OCI-LY7 (cell line): ENCODE measurements at regions not wholly inside any gene's neighbourhood (a gene's known extent, or its start where the extent isn't known, plus 50 kb on each side); places are given as distances from the start of the nearest gene placed in this dataset.

Experiments
- BruUV-seq: library from RNA; stranded (reverse); fragments of 400-500 nt; replicated peaks from 2 replicates; lab custom pipeline; 2021; lab: Mats Ljungman, UMichigan
- CTCF ChIA-PET: fragments of 300-600 bp; sonication (Branson Sonifier 250); formaldehyde crosslinking; loops from one replicate; lab custom pipeline; 2022; ENCODE audit warnings: antibody characterized with exemption; ENCODE audit not compliant: unreplicated experiment; lab: Charles Lee
- POLR2A ChIA-PET: fragments of 300-600 bp; sonication (Branson Sonifier 250); formaldehyde crosslinking; loops from one replicate; lab custom pipeline; 2022; ENCODE audit warnings: antibody characterized with exemption; lab: Charles Lee
- DNase-seq: peaks from one replicate; pipeline ENCODE4 v3.0.0-alpha.2; 2015; ENCODE audit warnings: low spot score
- H2AFZ ChIP-seq: fragments of 200-600 bp; sonication (generic), shearing (Covaris generic); 2 replicates; pipeline ENCODE4 v1.6.1; 2014; ENCODE audit warnings: mild to moderate bottlenecking, antibody characterized with exemption, low read length, moderate library complexity
- H3K27ac ChIP-seq: fragments of 200-600 bp; sonication (generic); 2 replicates; pipeline ENCODE4 v1.5.1; 2014; ENCODE audit warnings: mixed run types, low read depth, mild to moderate bottlenecking, moderate library complexity, low read length, inconsistent platforms; ENCODE audit not compliant: poor library complexity, severe bottlenecking
- H3K36me3 ChIP-seq: fragments of 200-600 bp; sonication (generic); 2 replicates; pipeline ENCODE4 v1.6.1; 2014; ENCODE audit warnings: mild to moderate bottlenecking, antibody characterized with exemption, low read length, moderate library complexity, mixed read lengths; ENCODE audit not compliant: insufficient read depth
- H3K4me1 ChIP-seq: fragments of 200-600 bp; sonication (generic); 2 replicates; pipeline ENCODE4 v1.5.1; 2014; ENCODE audit warnings: mild to moderate bottlenecking, low read length; ENCODE audit not compliant: insufficient read depth, poor library complexity, severe bottlenecking
- H3K4me2 ChIP-seq: fragments of 200-600 bp; sonication (generic); 2 replicates; pipeline ENCODE4 v1.6.1; 2014; ENCODE audit warnings: mild to moderate bottlenecking, low read length
- H3K4me3 ChIP-seq: fragments of 200-600 bp; sonication (generic); 2 replicates; pipeline ENCODE4 v1.5.1; 2014; ENCODE audit warnings: mild to moderate bottlenecking, low read depth, low read length; ENCODE audit not compliant: poor library complexity, severe bottlenecking
- H3K79me2 ChIP-seq: fragments of 200-600 bp; sonication (generic); 2 replicates; pipeline ENCODE4 v1.6.1; 2016; ENCODE audit warnings: low read depth, mild to moderate bottlenecking, low read length, moderate library complexity, mixed read lengths; ENCODE audit not compliant: insufficient read depth
- H3K9me2 ChIP-seq: fragments of 200-600 bp; sonication (generic); 2 replicates; pipeline ENCODE4 v1.6.1; 2016; ENCODE audit warnings: mild to moderate bottlenecking, low read length, mixed read lengths; ENCODE audit not compliant: insufficient read depth
- H3K9me3 ChIP-seq: fragments of 200-600 bp; sonication (generic); 2 replicates; pipeline ENCODE4 v1.6.1; 2014; ENCODE audit warnings: mild to moderate bottlenecking, mixed run types, low read length, mixed read lengths
- H4K20me1 ChIP-seq: fragments of 200-600 bp; sonication (generic); 2 replicates; pipeline ENCODE4 v1.6.1; 2014; ENCODE audit warnings: mild to moderate bottlenecking, antibody characterized with exemption, low read length, moderate library complexity, mixed read lengths; ENCODE audit not compliant: insufficient read depth
- CTCF ChIP-seq: fragments of 200-600 bp; sonication (generic); conservative IDR thresholded peaks from 2 replicates; pipeline ENCODE4 v1.5.1; 2014; ENCODE audit warnings: mild to moderate bottlenecking, antibody characterized with exemption, low read length, moderate library complexity, mixed read lengths
- EZH2phosphoT487 ChIP-seq: fragments of 200-600 bp; sonication (generic); IDR thresholded peaks from 2 replicates; pipeline ENCODE4 v1.6.1; 2018; ENCODE audit warnings: low read depth, borderline replicate concordance, mild to moderate bottlenecking, mixed run types, antibody characterized with exemption, low read length, moderate library complexity, mixed read lengths
- intact Hi-C: fragments of 100-400 bp; cut with micrococcal nuclease; formaldehyde crosslinking; loops from one replicate; pipeline ENCODE4 v1.10.0; 2022; ENCODE audit not compliant: unreplicated experiment

GRCh38 chr9:126107693-126108092, 218.9 kb upstream of the MVB12B start:
- DNase-seq = no peak
- intact Hi-C loops = no loop called here
- no TSS peak for BruUV-seq
- Histone ChIP-seq H4K20me1 (no peaks in the 10 kb centered on the region), H3K9me3 (no peaks in the 10 kb centered on the region), H3K4me2 (no peak overlapping the region), H3K9me2 (no peaks in the 10 kb centered on the region), H3K79me2 (no peaks in the 10 kb centered on the region), H3K4me3 (no peak overlapping the region), H2AFZ (no peak overlapping the region), H3K36me3 (no peaks in the 10 kb centered on the region), H3K27ac (no peak overlapping the region), H3K4me1 (no peaks in the 10 kb centered on the region)
- ChIA-PET CTCF (no interaction called here), POLR2A (no interaction called here)
- TF ChIP-seq EZH2phosphoT487 = no peak
- no peak for TF ChIP-seq CTCF

DNA sequence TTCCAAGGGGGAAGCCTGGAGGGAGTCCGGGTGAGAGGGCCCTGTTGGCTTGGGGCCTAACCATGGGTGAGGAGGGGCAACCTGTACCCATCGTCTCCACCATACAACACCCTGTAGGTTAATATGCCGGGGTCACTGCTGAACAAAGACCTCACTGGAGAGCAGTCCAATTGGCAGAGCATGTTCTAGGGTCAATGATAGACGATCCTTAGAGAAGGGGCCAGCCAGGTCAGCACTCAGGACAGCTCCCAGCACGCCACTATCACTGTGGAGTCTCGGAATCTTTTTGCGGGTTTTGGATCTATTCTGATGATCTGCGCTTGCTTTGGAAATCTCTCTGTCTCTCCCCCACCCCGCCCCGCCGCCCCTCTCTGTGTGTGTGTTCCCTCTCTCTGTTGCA, 218.4 kb upstream of the MVB12B start:
- no peaks in the 10 kb centered on the region for H4K20me1 ChIP-seq
- H3K79me2 ChIP-seq = no peaks in the 10 kb centered on the region
- no peak for DNase-seq
- no peak overlapping the region for H3K27ac ChIP-seq
- no peak overlapping the region for H3K4me2 ChIP-seq
- BruUV-seq = no TSS peak
- no peaks in the 10 kb centered on the region for H3K36me3 ChIP-seq
- no peaks in the 10 kb centered on the region for H3K9me2 ChIP-seq
- ChIA-PET CTCF (no interaction called here), POLR2A (no interaction called here)
- TF ChIP-seq EZH2phosphoT487 = no peak
- no peak for TF ChIP-seq CTCF
- H3K9me3 ChIP-seq = no peaks in the 10 kb centered on the region
- no peak overlapping the region for H3K4me3 ChIP-seq
- H2AFZ ChIP-seq = no peak overlapping the region
- intact Hi-C loops = no loop called here
- H3K4me1 ChIP-seq = no peaks in the 10 kb centered on the region

DNA sequence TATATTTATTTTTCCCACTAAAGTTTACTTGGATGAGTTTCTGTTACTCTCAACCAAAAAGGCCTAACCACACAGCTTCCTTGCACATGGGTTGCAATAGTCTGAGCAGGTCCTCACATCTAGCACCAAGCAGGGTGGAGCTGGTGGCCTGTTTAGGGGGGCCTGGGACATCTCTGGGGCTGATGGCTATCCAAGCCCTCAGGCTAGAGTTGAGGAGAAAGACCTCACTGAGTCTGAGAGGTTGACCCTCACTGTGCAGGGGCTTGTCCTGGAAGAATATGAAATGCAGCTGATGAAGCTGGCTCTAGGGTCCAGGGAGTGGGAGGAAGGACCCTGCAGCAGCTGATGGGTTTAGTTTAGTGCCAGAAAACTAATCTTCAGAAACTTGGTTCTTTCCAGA, 217.1 kb upstream of the MVB12B start:
- Histone ChIP-seq H3K36me3 (no peaks in the 10 kb centered on the region), H3K4me3 (no peak overlapping the region), H2AFZ (no peak overlapping the region), H3K79me2 (no peaks in the 10 kb centered on the region), H3K4me2 (no peak overlapping the region), H3K9me2 (no peaks in the 10 kb centered on the region), H4K20me1 (no peaks in the 10 kb centered on the region), H3K27ac (no peak overlapping the region), H3K9me3 (no peaks in the 10 kb centered on the region), H3K4me1 (no peaks in the 10 kb centered on the region)
- intact Hi-C loops = no loop called here
- ChIA-PET POLR2A (no interaction called here), CTCF (no interaction called here)
- no peak for DNase-seq
- BruUV-seq = no TSS peak
- TF ChIP-seq EZH2phosphoT487 = no peak
- TF ChIP-seq CTCF = no peak
